WTC11 (cell line): ENCODE measurements at regions not wholly inside any gene's neighbourhood (a gene's known extent, or its start where the extent isn't known, plus 50 kb on each side); places are given as distances from the start of the nearest gene placed in this dataset.

Source experiments
- MYBL2 ChIP-seq: sonication (generic); formaldehyde crosslinking; IDR thresholded peaks from 2 replicates; pipeline ENCODE4 v1.8.1; 2023; ENCODE audit warnings: mild to moderate bottlenecking, moderate library complexity, missing genetic modification reagents
- SOX15 ChIP-seq: fragments of 250-450 bp; sonication (Bioruptor Pico); IDR thresholded peaks from 2 replicates; pipeline ENCODE4 v1.9.0; 2021; ENCODE audit warnings: mild to moderate bottlenecking
- ZNF423 ChIP-seq: fragments of 250-450 bp; sonication (Bioruptor Pico); IDR thresholded peaks from 2 replicates; pipeline ENCODE4 v2.1.2; 2022; ENCODE audit warnings: mild to moderate bottlenecking, moderate library complexity
- TF ChIP-seq, protein P1 (sequence below): sonication (generic); formaldehyde crosslinking; IDR thresholded peaks from 2 replicates; pipeline ENCODE4 v1.8.0; 2022; ENCODE audit warnings: missing genetic modification reagents
- TF ChIP-seq, protein P2 (sequence below): sonication (generic); formaldehyde crosslinking; IDR thresholded peaks from 2 replicates; pipeline ENCODE4 v1.8.0; 2022; ENCODE audit warnings: mild to moderate bottlenecking, missing genetic modification reagents
- TF ChIP-seq, protein P3 (sequence below): sonication (generic); formaldehyde crosslinking; conservative IDR thresholded peaks from 2 replicates; pipeline ENCODE4 v1.8.1; 2022; ENCODE audit warnings: mild to moderate bottlenecking, missing genetic modification reagents
- TF ChIP-seq, protein P4 (sequence below): fragments of 200-600 bp; IDR thresholded peaks from 2 replicates; pipeline ENCODE4 v1.8.0; 2022; ENCODE audit warnings: antibody characterized with exemption
- TF ChIP-seq, protein P5 (sequence below): fragments of 250-450 bp; sonication (Bioruptor Pico); IDR thresholded peaks from 2 replicates; pipeline ENCODE4 v1.9.0; 2021; ENCODE audit warnings: mild to moderate bottlenecking
- TF ChIP-seq, protein P6 (sequence below): sonication (generic); formaldehyde crosslinking; IDR thresholded peaks from 2 replicates; pipeline ENCODE4 v1.8.1; 2023; ENCODE audit warnings: mild to moderate bottlenecking, missing genetic modification reagents, moderate library complexity

DNA sequence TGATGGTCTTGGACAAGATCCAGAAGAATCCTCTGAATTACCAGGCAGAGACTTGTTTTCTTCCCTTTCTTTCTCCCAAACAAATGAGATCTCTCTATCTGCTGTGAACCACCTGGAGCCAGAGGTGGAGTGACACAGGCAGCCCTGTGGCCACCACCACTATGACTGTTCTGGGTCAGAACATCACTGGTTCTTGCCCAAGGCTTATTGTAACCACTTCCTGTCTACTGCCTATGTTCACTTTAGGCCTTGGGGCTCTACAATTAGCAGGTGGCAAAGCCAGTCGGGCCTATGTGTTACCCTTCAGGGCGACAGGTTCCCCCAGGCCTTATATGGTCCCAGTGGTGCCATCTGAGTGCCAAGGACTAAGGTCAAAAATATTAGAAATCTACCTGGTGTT is 161.2 kb downstream of the GLUD2 start:
- TF ChIP-seq, protein P1, sequence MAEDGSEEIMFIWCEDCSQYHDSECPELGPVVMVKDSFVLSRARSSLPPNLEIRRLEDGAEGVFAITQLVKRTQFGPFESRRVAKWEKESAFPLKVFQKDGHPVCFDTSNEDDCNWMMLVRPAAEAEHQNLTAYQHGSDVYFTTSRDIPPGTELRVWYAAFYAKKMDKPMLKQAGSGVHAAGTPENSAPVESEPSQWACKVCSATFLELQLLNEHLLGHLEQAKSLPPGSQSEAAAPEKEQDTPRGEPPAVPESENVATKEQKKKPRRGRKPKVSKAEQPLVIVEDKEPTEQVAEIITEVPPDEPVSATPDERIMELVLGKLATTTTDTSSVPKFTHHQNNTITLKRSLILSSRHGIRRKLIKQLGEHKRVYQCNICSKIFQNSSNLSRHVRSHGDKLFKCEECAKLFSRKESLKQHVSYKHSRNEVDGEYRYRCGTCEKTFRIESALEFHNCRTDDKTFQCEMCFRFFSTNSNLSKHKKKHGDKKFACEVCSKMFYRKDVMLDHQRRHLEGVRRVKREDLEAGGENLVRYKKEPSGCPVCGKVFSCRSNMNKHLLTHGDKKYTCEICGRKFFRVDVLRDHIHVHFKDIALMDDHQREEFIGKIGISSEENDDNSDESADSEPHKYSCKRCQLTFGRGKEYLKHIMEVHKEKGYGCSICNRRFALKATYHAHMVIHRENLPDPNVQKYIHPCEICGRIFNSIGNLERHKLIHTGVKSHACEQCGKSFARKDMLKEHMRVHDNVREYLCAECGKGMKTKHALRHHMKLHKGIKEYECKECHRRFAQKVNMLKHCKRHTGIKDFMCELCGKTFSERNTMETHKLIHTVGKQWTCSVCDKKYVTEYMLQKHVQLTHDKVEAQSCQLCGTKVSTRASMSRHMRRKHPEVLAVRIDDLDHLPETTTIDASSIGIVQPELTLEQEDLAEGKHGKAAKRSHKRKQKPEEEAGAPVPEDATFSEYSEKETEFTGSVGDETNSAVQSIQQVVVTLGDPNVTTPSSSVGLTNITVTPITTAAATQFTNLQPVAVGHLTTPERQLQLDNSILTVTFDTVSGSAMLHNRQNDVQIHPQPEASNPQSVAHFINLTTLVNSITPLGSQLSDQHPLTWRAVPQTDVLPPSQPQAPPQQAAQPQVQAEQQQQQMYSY (CRISPR knock-in tag) = no peak
- TF ChIP-seq, protein P2, sequence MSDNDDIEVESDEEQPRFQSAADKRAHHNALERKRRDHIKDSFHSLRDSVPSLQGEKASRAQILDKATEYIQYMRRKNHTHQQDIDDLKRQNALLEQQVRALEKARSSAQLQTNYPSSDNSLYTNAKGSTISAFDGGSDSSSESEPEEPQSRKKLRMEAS (CRISPR knock-in tag) = no peak
- TF ChIP-seq ZNF423 (CRISPR knock-in tag) = no peak
- TF ChIP-seq MYBL2 (CRISPR knock-in tag) = no peak
- TF ChIP-seq, protein P3, sequence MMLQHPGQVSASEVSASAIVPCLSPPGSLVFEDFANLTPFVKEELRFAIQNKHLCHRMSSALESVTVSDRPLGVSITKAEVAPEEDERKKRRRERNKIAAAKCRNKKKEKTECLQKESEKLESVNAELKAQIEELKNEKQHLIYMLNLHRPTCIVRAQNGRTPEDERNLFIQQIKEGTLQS (CRISPR knock-in tag) = no peak
- TF ChIP-seq, protein P4, sequence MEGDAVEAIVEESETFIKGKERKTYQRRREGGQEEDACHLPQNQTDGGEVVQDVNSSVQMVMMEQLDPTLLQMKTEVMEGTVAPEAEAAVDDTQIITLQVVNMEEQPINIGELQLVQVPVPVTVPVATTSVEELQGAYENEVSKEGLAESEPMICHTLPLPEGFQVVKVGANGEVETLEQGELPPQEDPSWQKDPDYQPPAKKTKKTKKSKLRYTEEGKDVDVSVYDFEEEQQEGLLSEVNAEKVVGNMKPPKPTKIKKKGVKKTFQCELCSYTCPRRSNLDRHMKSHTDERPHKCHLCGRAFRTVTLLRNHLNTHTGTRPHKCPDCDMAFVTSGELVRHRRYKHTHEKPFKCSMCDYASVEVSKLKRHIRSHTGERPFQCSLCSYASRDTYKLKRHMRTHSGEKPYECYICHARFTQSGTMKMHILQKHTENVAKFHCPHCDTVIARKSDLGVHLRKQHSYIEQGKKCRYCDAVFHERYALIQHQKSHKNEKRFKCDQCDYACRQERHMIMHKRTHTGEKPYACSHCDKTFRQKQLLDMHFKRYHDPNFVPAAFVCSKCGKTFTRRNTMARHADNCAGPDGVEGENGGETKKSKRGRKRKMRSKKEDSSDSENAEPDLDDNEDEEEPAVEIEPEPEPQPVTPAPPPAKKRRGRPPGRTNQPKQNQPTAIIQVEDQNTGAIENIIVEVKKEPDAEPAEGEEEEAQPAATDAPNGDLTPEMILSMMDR = no peak
- TF ChIP-seq, protein P5, sequence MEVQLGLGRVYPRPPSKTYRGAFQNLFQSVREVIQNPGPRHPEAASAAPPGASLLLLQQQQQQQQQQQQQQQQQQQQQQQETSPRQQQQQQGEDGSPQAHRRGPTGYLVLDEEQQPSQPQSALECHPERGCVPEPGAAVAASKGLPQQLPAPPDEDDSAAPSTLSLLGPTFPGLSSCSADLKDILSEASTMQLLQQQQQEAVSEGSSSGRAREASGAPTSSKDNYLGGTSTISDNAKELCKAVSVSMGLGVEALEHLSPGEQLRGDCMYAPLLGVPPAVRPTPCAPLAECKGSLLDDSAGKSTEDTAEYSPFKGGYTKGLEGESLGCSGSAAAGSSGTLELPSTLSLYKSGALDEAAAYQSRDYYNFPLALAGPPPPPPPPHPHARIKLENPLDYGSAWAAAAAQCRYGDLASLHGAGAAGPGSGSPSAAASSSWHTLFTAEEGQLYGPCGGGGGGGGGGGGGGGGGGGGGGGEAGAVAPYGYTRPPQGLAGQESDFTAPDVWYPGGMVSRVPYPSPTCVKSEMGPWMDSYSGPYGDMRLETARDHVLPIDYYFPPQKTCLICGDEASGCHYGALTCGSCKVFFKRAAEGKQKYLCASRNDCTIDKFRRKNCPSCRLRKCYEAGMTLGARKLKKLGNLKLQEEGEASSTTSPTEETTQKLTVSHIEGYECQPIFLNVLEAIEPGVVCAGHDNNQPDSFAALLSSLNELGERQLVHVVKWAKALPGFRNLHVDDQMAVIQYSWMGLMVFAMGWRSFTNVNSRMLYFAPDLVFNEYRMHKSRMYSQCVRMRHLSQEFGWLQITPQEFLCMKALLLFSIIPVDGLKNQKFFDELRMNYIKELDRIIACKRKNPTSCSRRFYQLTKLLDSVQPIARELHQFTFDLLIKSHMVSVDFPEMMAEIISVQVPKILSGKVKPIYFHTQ (CRISPR knock-in tag) = no peak
- TF ChIP-seq SOX15 (CRISPR knock-in tag) = no peak
- TF ChIP-seq, protein P6, sequence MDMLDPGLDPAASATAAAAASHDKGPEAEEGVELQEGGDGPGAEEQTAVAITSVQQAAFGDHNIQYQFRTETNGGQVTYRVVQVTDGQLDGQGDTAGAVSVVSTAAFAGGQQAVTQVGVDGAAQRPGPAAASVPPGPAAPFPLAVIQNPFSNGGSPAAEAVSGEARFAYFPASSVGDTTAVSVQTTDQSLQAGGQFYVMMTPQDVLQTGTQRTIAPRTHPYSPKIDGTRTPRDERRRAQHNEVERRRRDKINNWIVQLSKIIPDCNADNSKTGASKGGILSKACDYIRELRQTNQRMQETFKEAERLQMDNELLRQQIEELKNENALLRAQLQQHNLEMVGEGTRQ (CRISPR knock-in tag) = no peak
